ENCODE measurements at regions not wholly inside any gene's neighbourhood (a gene's known extent, or its start where the extent isn't known, plus 50 kb on each side); places are given as distances from the start of the nearest gene placed in this dataset.
"Not testable (repeated sequence)": the region's sequence is repeated elsewhere in the genome, so short reads cannot be mapped to it uniquely, and the experiment has no call there.

DNA sequence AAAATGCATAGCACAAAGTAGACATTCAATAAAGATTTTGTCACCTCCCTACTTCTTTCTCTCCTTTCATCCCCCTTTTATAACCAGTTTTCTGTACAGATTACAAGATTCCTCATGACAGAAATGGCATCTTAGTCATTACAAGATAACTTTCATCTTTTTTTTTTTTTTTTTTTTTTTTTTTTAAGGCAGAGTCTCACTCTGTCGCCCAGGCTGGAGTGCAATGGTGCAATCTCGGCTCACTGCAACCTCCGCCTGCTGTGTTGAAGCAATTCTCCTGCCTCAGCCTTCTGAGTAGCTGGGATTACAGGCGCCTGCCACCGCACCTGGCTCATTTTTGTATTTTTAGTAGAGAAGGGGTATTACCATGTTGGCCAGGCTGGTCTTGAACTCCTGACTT lies 75.2 kb upstream of the TMC1 start:
- TF ChIP-seq, protein P1, sequence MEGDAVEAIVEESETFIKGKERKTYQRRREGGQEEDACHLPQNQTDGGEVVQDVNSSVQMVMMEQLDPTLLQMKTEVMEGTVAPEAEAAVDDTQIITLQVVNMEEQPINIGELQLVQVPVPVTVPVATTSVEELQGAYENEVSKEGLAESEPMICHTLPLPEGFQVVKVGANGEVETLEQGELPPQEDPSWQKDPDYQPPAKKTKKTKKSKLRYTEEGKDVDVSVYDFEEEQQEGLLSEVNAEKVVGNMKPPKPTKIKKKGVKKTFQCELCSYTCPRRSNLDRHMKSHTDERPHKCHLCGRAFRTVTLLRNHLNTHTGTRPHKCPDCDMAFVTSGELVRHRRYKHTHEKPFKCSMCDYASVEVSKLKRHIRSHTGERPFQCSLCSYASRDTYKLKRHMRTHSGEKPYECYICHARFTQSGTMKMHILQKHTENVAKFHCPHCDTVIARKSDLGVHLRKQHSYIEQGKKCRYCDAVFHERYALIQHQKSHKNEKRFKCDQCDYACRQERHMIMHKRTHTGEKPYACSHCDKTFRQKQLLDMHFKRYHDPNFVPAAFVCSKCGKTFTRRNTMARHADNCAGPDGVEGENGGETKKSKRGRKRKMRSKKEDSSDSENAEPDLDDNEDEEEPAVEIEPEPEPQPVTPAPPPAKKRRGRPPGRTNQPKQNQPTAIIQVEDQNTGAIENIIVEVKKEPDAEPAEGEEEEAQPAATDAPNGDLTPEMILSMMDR (conservative IDR thresholded peaks at IDR 0.05): not testable (repeated sequence)
- not testable (repeated sequence) for TF ChIP-seq EZH2 (IDR thresholded peaks at IDR 0.05; ENCODE audit: low read depth)
